ENCODE measurements at regions not wholly inside any gene's neighbourhood (a gene's known extent, or its start where the extent isn't known, plus 50 kb on each side); places are given as distances from the start of the nearest gene placed in this dataset.

DNA sequence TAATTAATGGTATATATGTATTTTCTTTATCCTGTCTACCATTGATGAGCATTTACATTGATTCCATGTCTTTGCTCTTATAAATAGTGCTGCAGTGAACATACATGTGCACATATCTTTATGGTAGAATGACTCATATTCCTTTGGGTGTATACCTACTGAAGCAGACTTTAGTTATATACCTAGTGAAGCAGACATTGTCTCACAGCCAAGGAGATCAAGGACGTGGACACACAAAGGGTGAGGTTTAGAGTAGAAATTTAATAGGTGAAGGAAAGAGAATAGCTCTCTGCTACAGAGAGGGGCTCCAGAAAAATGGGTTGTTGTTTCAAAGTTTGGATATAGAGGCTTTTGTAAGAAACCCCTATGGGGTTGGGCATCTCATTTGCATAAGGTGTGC is 700.3 kb downstream of the CDH11 start:
- TF ChIP-seq, protein P1, sequence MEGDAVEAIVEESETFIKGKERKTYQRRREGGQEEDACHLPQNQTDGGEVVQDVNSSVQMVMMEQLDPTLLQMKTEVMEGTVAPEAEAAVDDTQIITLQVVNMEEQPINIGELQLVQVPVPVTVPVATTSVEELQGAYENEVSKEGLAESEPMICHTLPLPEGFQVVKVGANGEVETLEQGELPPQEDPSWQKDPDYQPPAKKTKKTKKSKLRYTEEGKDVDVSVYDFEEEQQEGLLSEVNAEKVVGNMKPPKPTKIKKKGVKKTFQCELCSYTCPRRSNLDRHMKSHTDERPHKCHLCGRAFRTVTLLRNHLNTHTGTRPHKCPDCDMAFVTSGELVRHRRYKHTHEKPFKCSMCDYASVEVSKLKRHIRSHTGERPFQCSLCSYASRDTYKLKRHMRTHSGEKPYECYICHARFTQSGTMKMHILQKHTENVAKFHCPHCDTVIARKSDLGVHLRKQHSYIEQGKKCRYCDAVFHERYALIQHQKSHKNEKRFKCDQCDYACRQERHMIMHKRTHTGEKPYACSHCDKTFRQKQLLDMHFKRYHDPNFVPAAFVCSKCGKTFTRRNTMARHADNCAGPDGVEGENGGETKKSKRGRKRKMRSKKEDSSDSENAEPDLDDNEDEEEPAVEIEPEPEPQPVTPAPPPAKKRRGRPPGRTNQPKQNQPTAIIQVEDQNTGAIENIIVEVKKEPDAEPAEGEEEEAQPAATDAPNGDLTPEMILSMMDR (IDR thresholded peaks at IDR 0.05; ENCODE audit: borderline replicate concordance, insufficient read depth, low read depth, low read length) = no peak
- H3K4me3 ChIP-seq (ENCODE audit: low read depth, low read length) = no peak overlapping the region

DNA sequence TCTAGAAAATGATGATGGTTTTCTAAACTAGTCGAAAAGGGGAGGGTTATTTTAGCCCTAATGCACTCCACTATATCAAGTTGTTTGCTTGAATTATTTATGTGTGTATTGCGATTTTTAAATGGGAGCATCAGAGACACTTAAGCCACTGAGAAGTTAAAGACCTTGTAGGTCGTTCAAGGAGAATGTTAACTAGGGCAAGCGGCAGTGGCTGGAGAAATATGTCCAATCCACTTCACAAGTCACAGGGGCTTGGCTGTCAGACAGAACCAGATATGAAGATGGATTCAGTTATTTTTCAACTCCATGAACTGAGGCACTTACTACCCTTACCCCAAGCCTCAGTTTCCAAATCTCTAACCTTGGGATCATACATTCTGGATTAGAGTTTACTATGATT is 702.0 kb downstream of the CDH11 start:
- TF ChIP-seq, protein P1 (IDR thresholded peaks at IDR 0.05; ENCODE audit: borderline replicate concordance, insufficient read depth, low read depth, low read length) = no peak
- no peak overlapping the region for H3K4me3 ChIP-seq (ENCODE audit: low read depth, low read length)

DNA sequence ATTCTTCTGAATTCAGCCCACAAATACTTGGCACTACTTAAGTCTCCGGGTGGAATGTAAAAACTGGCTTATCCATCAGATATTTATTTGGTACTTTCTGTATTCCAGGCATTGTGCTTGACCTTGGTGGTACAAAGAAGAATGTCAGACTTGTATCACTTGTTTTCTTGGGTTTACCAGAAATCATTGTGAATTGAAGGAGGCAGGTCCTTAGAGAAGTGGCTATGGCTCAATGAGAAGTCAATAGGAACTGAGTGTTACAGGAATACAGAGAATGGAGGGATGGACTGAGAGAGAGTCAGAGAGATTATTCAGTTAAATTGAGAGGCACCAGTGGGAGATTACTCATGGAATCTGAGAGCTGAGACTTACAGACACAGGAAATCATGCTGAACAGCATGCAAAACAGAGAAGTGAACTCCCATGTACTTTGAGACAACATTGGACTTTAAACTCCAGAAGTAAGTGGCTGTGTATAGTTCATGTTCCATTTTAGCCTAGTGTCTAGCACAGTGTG is 704.1 kb downstream of the CDH11 start:
- TF ChIP-seq, protein P1 (IDR thresholded peaks at IDR 0.05; ENCODE audit: borderline replicate concordance, insufficient read depth, low read depth, low read length) = no peak
- H3K4me3 ChIP-seq (ENCODE audit: low read depth, low read length) = no peak overlapping the region

DNA sequence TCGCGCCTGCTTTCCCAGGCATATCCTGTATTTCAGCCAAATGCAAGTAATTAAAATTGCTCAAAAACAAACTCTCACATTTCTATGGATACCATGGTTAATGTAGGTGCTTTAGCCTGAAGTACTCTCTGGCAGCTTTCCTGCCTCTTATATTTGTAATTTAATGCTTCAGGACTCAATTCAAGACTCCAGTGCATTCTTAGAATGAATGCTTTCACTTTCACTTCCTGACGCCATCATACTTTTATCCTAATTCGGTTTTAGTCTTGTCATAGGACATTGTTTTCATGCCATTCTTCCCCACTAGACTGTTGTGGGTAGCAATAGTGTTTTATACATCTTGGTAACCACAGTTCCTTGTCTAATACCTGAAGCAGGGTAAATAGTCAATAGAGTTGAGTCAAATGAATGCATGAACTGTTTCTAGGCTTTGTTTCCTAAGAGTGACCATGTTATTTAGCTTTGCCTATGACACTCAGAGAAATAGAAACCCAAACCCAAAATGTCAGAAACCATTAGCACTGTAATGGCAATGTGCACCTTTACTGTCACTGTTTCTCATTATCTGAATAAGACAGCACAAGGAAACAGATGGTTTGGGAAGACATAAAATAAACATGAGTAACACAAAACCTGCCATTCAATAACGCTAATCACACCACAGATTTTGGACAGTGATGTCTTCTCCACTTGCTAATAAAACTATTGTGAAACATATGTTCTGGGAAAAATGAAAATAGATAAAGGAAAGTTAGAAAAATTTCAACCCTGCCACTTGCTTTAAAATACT is 705.5 kb downstream of the CDH11 start:
- H3K4me3 ChIP-seq (ENCODE audit: low read depth, low read length) = no peak overlapping the region
- TF ChIP-seq, protein P1 (IDR thresholded peaks at IDR 0.05; ENCODE audit: borderline replicate concordance, insufficient read depth, low read depth, low read length) = no peak

DNA sequence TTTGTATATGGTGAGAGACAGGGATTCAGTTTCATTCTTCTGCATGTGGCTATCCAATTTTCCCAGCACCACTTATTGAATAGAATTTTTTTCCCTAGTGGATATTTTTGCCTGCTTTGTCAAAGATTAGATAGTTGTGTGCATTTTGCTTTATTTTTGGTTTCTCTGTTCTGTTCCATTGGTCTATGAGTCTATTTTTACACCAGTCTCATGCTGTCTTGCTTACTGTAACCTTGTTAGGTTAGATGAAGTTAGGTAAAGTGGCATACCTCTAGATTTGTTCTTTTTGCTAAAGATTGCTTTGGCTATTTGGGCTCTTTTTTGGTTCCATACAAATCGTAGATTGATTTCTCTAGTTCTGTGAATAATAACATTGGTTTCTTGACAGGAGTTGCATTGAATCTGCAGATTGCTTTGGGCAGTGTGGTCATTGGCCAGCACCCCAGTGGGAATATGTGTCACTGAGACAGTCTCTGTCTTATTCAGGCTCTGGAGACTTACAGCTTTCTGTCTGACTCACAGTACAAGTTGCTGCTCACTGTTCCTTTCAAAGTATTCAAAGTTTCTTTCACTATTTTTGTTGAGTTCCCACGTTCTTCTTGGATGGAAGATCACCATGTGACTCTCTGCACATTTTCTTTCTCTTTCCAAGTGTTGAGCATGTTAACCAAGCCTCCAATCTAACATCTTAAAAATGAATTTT is 709.1 kb downstream of the CDH11 start:
- TF ChIP-seq, protein P1 (IDR thresholded peaks at IDR 0.05; ENCODE audit: borderline replicate concordance, insufficient read depth, low read depth, low read length) = no peak
- no peak overlapping the region for H3K4me3 ChIP-seq (ENCODE audit: low read depth, low read length)

DNA sequence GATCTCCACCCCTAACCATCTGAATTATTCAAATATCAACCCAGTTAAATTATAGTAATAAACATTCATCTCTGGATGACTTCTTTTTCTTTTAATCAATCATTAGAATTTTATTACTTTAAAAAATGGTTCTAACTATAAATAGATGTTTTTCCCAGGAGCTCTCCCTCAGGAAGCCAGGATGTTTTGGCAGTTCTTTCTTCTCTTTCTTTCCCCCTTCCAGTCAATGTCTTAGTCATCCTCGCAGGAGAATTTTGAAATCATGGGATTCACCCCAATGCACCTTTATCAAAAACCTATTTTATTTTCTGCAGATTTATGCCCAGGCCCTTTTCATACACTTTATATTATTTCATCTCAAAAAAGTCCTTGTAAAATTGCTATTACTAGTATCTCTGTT is 711.6 kb downstream of the CDH11 start:
- H3K4me3 ChIP-seq (ENCODE audit: low read depth, low read length) = no peak overlapping the region
- TF ChIP-seq, protein P1 (IDR thresholded peaks at IDR 0.05; ENCODE audit: borderline replicate concordance, insufficient read depth, low read depth, low read length) = no peak

Measured in GM12875 (cell line).